ENCODE measurements at regions not wholly inside any gene's neighbourhood (a gene's known extent, or its start where the extent isn't known, plus 50 kb on each side); places are given as distances from the start of the nearest gene placed in this dataset.
"Not testable (repeated sequence)": the region's sequence is repeated elsewhere in the genome, so short reads cannot be mapped to it uniquely, and the experiment has no call there.

DNA sequence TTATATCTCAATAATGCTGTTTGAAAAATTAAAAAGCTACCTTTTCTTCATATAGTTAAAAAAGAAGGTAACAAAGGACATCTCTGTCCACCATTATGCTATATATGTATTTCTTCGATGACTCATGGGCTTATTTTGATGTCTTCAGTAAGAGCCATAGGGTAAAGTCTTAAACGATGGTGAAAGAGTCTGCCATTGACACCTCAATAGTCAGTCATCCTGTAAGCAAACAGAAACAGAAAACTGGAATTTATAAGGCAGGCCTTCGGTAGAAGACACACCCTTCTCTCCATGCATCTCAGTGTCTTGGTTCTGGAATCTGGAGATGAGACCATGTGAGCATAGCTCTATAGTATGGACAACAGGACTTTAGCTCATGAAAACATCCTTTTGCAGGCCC, 87.0 kb upstream of the ZNF462 start:
- peaks cover 1% of the 10 kb centered on the region for H3K27me3 Mint-ChIP-seq (ENCODE audit: unreplicated experiment)
- TF ChIP-seq, protein P1, sequence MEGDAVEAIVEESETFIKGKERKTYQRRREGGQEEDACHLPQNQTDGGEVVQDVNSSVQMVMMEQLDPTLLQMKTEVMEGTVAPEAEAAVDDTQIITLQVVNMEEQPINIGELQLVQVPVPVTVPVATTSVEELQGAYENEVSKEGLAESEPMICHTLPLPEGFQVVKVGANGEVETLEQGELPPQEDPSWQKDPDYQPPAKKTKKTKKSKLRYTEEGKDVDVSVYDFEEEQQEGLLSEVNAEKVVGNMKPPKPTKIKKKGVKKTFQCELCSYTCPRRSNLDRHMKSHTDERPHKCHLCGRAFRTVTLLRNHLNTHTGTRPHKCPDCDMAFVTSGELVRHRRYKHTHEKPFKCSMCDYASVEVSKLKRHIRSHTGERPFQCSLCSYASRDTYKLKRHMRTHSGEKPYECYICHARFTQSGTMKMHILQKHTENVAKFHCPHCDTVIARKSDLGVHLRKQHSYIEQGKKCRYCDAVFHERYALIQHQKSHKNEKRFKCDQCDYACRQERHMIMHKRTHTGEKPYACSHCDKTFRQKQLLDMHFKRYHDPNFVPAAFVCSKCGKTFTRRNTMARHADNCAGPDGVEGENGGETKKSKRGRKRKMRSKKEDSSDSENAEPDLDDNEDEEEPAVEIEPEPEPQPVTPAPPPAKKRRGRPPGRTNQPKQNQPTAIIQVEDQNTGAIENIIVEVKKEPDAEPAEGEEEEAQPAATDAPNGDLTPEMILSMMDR (IDR thresholded peaks at IDR 0.05; ENCODE audit: unreplicated experiment), result no peak
- no peak overlapping the region for H3K27ac Mint-ChIP-seq (ENCODE audit: unreplicated experiment)
- H3K4me3 Mint-ChIP-seq (ENCODE audit: unreplicated experiment), result no peak overlapping the region
- H3K4me1 Mint-ChIP-seq (ENCODE audit: unreplicated experiment), result no peaks in the 10 kb centered on the region
- DNase-seq (ENCODE audit: low spot score), result no peak
- H3K36me3 Mint-ChIP-seq (ENCODE audit: low read depth, unreplicated experiment), result no peaks in the 10 kb centered on the region
- H3K9me3 Mint-ChIP-seq (ENCODE audit: unreplicated experiment), result no peaks in the 10 kb centered on the region

DNA sequence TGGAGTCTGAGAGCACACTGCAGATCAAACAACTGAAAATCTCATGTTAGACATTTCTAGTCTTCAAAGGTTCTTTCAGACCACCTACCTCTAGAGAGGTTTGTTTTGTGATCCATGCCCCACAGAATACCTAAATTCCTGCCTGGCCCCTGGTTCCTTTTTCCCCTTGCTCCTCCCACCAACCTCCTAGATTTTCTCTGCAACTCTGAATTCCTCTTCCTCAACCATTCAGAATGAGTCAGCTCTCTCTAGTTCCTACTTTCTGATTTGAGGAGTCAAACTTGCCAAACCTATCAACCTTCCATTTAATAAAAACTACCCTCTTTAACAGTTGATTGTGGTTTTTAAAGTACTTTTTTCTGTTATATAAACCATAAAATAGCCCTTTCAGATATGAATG, 83.2 kb upstream of the ZNF462 start:
- Mint-ChIP-seq H3K27me3 (ENCODE audit: unreplicated experiment) (no peaks in the 10 kb centered on the region), H3K36me3 (ENCODE audit: low read depth, unreplicated experiment) (no peaks in the 10 kb centered on the region), H3K27ac (ENCODE audit: unreplicated experiment) (no peak overlapping the region), H3K4me3 (ENCODE audit: unreplicated experiment) (no peak overlapping the region), H3K4me1 (ENCODE audit: unreplicated experiment) (no peaks in the 10 kb centered on the region), H3K9me3 (ENCODE audit: unreplicated experiment) (no peaks in the 10 kb centered on the region)
- TF ChIP-seq, protein P1 (IDR thresholded peaks at IDR 0.05; ENCODE audit: unreplicated experiment), result no peak
- DNase-seq (ENCODE audit: low spot score), result no peak

DNA sequence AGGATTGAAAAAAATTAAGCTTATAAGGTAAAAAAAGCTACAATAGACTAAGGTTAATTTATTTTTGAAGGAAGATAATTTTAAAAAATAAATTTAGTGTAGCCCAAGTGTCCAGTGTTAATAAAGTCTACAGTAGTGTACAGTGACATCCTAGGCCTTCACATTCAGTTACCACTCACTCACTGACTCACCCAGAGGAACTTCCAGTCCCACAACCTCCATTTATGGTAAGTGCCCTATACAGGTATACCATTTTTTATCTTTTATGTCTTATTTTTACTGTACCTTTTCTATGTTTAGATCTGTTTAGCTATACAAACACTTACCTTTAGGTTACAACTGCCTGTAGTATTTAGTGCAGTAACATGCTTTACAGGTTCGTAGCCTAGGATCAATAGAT, 79.8 kb upstream of the ZNF462 start:
- H3K27ac Mint-ChIP-seq (ENCODE audit: unreplicated experiment), result no peak overlapping the region
- no peaks in the 10 kb centered on the region for H3K9me3 Mint-ChIP-seq (ENCODE audit: unreplicated experiment)
- H3K4me1 Mint-ChIP-seq (ENCODE audit: unreplicated experiment), result peaks cover 3% of the 10 kb centered on the region
- no peaks in the 10 kb centered on the region for H3K36me3 Mint-ChIP-seq (ENCODE audit: low read depth, unreplicated experiment)
- no peaks in the 10 kb centered on the region for H3K27me3 Mint-ChIP-seq (ENCODE audit: unreplicated experiment)
- H3K4me3 Mint-ChIP-seq (ENCODE audit: unreplicated experiment), result no peak overlapping the region
- TF ChIP-seq, protein P1 (IDR thresholded peaks at IDR 0.05; ENCODE audit: unreplicated experiment), result no peak
- no peak for DNase-seq (ENCODE audit: low spot score)

DNA sequence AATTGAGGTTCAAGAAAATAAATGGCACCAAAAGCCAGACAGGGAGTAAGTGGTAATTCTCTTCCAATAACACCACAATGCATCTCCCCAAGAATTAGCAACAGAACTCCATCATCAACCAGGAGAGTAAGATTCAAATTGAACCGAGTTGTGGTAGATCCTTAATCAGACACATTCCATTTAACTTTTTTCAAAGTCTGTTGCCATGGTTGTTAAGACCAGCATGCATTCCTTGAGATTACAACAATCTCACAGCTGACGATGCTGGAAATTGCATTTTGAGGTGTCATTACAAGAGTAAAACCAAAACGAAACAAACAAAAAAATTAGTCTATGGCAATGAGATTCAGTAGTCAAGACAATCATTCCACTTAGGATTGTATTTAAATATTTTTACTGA, 78.9 kb upstream of the ZNF462 start:
- no peaks in the 10 kb centered on the region for H3K36me3 Mint-ChIP-seq (ENCODE audit: low read depth, unreplicated experiment)
- no peaks in the 10 kb centered on the region for H3K27me3 Mint-ChIP-seq (ENCODE audit: unreplicated experiment)
- H3K4me3 Mint-ChIP-seq (ENCODE audit: unreplicated experiment), result no peak overlapping the region
- no peak for DNase-seq (ENCODE audit: low spot score)
- peaks cover 3% of the 10 kb centered on the region for H3K4me1 Mint-ChIP-seq (ENCODE audit: unreplicated experiment)
- TF ChIP-seq, protein P1 (IDR thresholded peaks at IDR 0.05; ENCODE audit: unreplicated experiment), result no peak
- H3K27ac Mint-ChIP-seq (ENCODE audit: unreplicated experiment), result no peak overlapping the region
- H3K9me3 Mint-ChIP-seq (ENCODE audit: unreplicated experiment), result no peaks in the 10 kb centered on the region

DNA sequence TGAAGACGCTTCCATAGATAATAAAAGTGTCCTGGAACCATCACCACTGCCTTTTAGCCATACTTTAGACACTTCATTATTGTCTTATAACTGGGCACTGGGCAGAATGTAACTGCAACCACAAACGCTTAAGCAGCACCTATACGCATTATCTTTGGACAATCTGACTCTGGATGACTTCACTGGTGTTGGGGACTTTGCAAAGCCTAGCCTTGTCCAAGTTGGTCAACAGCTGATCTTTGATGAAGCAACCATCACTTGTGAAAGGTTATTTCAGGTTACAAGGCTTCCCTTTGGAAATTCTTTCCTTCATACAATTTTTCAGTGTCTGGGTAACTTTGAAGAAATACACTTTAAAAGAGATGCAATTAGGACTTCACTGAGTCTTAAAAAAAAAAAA, 77.8 kb upstream of the ZNF462 start:
- DNase-seq (ENCODE audit: low spot score), result no peak
- peaks cover 3% of the 10 kb centered on the region for H3K4me1 Mint-ChIP-seq (ENCODE audit: unreplicated experiment)
- peaks cover 1% of the 10 kb centered on the region for H3K27me3 Mint-ChIP-seq (ENCODE audit: unreplicated experiment)
- H3K9me3 Mint-ChIP-seq (ENCODE audit: unreplicated experiment), result no peaks in the 10 kb centered on the region
- no peaks in the 10 kb centered on the region for H3K36me3 Mint-ChIP-seq (ENCODE audit: low read depth, unreplicated experiment)
- TF ChIP-seq, protein P1 (IDR thresholded peaks at IDR 0.05; ENCODE audit: unreplicated experiment), result no peak
- no peak overlapping the region for H3K27ac Mint-ChIP-seq (ENCODE audit: unreplicated experiment)
- H3K4me3 Mint-ChIP-seq (ENCODE audit: unreplicated experiment), result no peak overlapping the region

DNA sequence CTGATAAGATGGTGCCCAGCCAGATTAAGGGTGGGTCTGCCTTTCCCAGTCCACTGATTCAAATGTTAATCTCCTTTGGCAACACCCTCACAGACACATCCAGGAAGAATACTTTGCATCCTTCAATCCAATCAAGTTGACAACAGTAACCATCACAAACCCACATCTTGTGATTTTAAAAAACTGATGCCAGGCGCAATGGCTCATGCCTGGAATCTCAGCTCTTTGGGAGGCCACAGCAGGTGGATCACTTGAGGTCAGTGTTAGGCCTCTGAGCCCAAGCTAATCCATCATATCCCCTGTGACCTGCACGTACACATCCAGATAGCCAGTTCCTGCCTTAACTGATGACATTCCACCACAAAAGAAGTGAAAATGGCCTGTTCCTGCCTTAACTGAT, 74.9 kb upstream of the ZNF462 start:
- not testable (repeated sequence) for DNase-seq (ENCODE audit: low spot score); H3K4me3 Mint-ChIP-seq (ENCODE audit: unreplicated experiment); H3K36me3 Mint-ChIP-seq (ENCODE audit: low read depth, unreplicated experiment)

More for the DNA sequence above, 74.9 kb upstream of the ZNF462 start:
- H3K27me3 Mint-ChIP-seq (ENCODE audit: unreplicated experiment); H3K27ac Mint-ChIP-seq (ENCODE audit: unreplicated experiment); H3K4me1 Mint-ChIP-seq (ENCODE audit: unreplicated experiment); H3K9me3 Mint-ChIP-seq (ENCODE audit: unreplicated experiment): not testable (repeated sequence)
